Liver (tissue), 8 donors: ENCODE measurements at regions not wholly inside any gene's neighbourhood (a gene's known extent, or its start where the extent isn't known, plus 50 kb on each side); places are given as distances from the start of the nearest gene placed in this dataset.

Experiments
- DNase-seq: peaks from one replicate; pipeline ENCODE4 v3.0.0-alpha.2; 2017; ENCODE audit warnings: low spot score
- H3K27ac ChIP-seq, 2 donors: one replicate each; pipeline ENCODE4 v1.7.0; 2013; ENCODE audit warnings: inconsistent platforms in 2 of 2, low read length in 2 of 2, control low read depth in 1 of 2, low read depth in 1 of 2, mild to moderate bottlenecking in 1 of 2
- H3K27me3 ChIP-seq, 4 donors: one replicate each; pipeline versions ENCODE4 v1.6.1 to v1.7.0; 2013; ENCODE audit warnings: low read length in 3 of 4, inconsistent platforms in 1 of 4, mild to moderate bottlenecking in 1 of 4, moderate library complexity in 1 of 4; ENCODE audit not compliant: control insufficient read depth in 4 of 4, insufficient read depth in 4 of 4
- H3K36me3 ChIP-seq, 4 donors: one replicate each; pipeline versions ENCODE4 v1.6.1 to v1.7.0; 2013; ENCODE audit warnings: low read length in 3 of 4, mild to moderate bottlenecking in 3 of 4, low read depth in 1 of 4, moderate library complexity in 1 of 4; ENCODE audit not compliant: control insufficient read depth in 4 of 4, insufficient read depth in 3 of 4
- H3K4me1 ChIP-seq, 4 donors: one replicate each; pipeline versions ENCODE4 v1.6.1 to v1.7.0; 2013; ENCODE audit warnings: low read length in 3 of 4, mild to moderate bottlenecking in 3 of 4, moderate library complexity in 1 of 4; ENCODE audit not compliant: control insufficient read depth in 4 of 4, insufficient read depth in 4 of 4
- H3K4me3 ChIP-seq, 3 donors: one replicate each; pipeline versions ENCODE4 v1.6.1 to v1.7.0; 2013; ENCODE audit warnings: low read length in 3 of 3, control low read depth in 1 of 3, low read depth in 1 of 3, mild to moderate bottlenecking in 1 of 3
- H3K9ac ChIP-seq, 2 donors: one replicate each; pipeline ENCODE4 v1.7.0; 2013; ENCODE audit warnings: low read length in 2 of 2, mild to moderate bottlenecking in 2 of 2, moderate library complexity in 2 of 2, control low read depth in 1 of 2, low read depth in 1 of 2
- H3K9me3 ChIP-seq, 4 donors: one replicate each; pipeline versions ENCODE4 v1.6.1 to v1.7.0; 2013; ENCODE audit warnings: low read length in 3 of 4; ENCODE audit not compliant: control insufficient read depth in 4 of 4
- CTCF ChIP-seq: fragments of 150-350 bp; IDR thresholded peaks from 2 replicates; pipeline ENCODE4 v1.5.1; 2017; ENCODE audit warnings: improper control_type of control experiment, low read depth, low read length; ENCODE audit not compliant: missing input control
- EGR1 ChIP-seq, 2 donors: IDR thresholded peaks; 2 replicates each; pipeline ENCODE4 v1.6.1; 2016 to 2018; ENCODE audit warnings: antibody characterized with exemption in 2 of 2, low read depth in 2 of 2
- FOXA1 ChIP-seq: IDR thresholded peaks from 2 replicates; pipeline ENCODE4 v1.6.1; 2016; ENCODE audit warnings: antibody characterized with exemption
- GABPA ChIP-seq, 2 donors: IDR thresholded peaks in 1 of 2; conservative IDR thresholded peaks in 1 of 2; 2 replicates each; pipeline ENCODE4 v1.6.1; 2016; ENCODE audit warnings: antibody characterized with exemption in 2 of 2, mild to moderate bottlenecking in 1 of 2, moderate library complexity in 1 of 2
- HNF4A ChIP-seq, 2 donors: conservative IDR thresholded peaks; 2 replicates each; pipeline ENCODE4 v1.6.1; 2016; ENCODE audit warnings: antibody characterized with exemption in 2 of 2, mild to moderate bottlenecking in 2 of 2
- HNF4G ChIP-seq: IDR thresholded peaks from 2 replicates; pipeline ENCODE4 v1.6.1; 2016; ENCODE audit warnings: antibody characterized with exemption
- JUND ChIP-seq, 2 donors: IDR thresholded peaks; 2 replicates each; pipeline ENCODE4 v1.6.1; 2016; ENCODE audit warnings: antibody characterized with exemption in 2 of 2
- NR2F2 ChIP-seq: IDR thresholded peaks from 2 replicates; pipeline ENCODE4 v1.6.1; 2016; ENCODE audit warnings: antibody characterized with exemption
- RAD21 ChIP-seq, 2 donors: IDR thresholded peaks; 2 replicates each; pipeline ENCODE4 v1.6.1; 2016; ENCODE audit warnings: antibody characterized with exemption in 2 of 2, mild to moderate bottlenecking in 2 of 2
- RXRA ChIP-seq, 2 donors: IDR thresholded peaks; 2 replicates each; pipeline ENCODE4 v1.6.1; 2017 to 2018; ENCODE audit warnings: antibody characterized with exemption in 2 of 2, mild to moderate bottlenecking in 1 of 2
- SP1 ChIP-seq: IDR thresholded peaks from 2 replicates; pipeline ENCODE4 v1.6.1; 2018; ENCODE audit warnings: antibody characterized with exemption, mild to moderate bottlenecking
- TAF1 ChIP-seq: conservative IDR thresholded peaks from 2 replicates; pipeline ENCODE4 v1.6.1; 2016; ENCODE audit warnings: antibody characterized with exemption, mild to moderate bottlenecking
- YY1 ChIP-seq: IDR thresholded peaks from 2 replicates; pipeline ENCODE4 v1.6.1; 2016; ENCODE audit warnings: antibody characterized with exemption, mild to moderate bottlenecking
- WGBS: extraction: QIAGEN DNeasy Blood & Tissue Kit; methylation state at CpG from one replicate; pipeline ENCODE4 v1.1.7; 2013; 5-methylcytosine and 5-hydroxymethylcytosine counted together
- TF ChIP-seq, protein P1 (sequence below): IDR thresholded peaks from 2 replicates; pipeline ENCODE4 v1.6.1; 2016; ENCODE audit warnings: antibody characterized with exemption
- TF ChIP-seq, protein P2 (sequence below): IDR thresholded peaks from 2 replicates; pipeline ENCODE4 v1.6.1; 2016; ENCODE audit warnings: antibody characterized with exemption
- TF ChIP-seq, protein P3 (sequence below): IDR thresholded peaks from 2 replicates; pipeline ENCODE4 v1.6.1; 2016; ENCODE audit warnings: antibody characterized with exemption, mild to moderate bottlenecking
- TF ChIP-seq, protein P4 (sequence below): IDR thresholded peaks from 2 replicates; pipeline ENCODE4 v1.6.1; 2016; ENCODE audit warnings: antibody characterized with exemption
- donor health status: healthy.
- donor health status: healthy.
- donor health status: healthy.
- donor health status: healthy.
- donor health status: healthy.

GRCh38 chr2:183284606-183285005 is 160.4 kb downstream of the NUP35 start:
- Histone ChIP-seq H3K27me3 (peaks cover 0 to 2% (median 0%) of the 10 kb centered on the region in 4 donors), H3K36me3 (no peaks in the 10 kb centered on the region), H3K9me3 (no peaks in the 10 kb centered on the region), H3K4me1 (no peaks in the 10 kb centered on the region), H3K4me3 (no peak overlapping the region), H3K9ac (no peak overlapping the region), H3K27ac (no peak overlapping the region)
- no peak for DNase-seq
- TF ChIP-seq RAD21 (IDR thresholded peaks at IDR 0.05), result no peak
- no peak for TF ChIP-seq RXRA (IDR thresholded peaks at IDR 0.05)
- no peak for TF ChIP-seq EGR1 (IDR thresholded peaks at IDR 0.05; ENCODE audit: low read depth in 2 of 2)
- TF ChIP-seq, protein P1, sequence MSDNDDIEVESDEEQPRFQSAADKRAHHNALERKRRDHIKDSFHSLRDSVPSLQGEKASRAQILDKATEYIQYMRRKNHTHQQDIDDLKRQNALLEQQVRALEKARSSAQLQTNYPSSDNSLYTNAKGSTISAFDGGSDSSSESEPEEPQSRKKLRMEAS, result no peak
- TF ChIP-seq YY1, result no peak
- TF ChIP-seq, protein P2, sequence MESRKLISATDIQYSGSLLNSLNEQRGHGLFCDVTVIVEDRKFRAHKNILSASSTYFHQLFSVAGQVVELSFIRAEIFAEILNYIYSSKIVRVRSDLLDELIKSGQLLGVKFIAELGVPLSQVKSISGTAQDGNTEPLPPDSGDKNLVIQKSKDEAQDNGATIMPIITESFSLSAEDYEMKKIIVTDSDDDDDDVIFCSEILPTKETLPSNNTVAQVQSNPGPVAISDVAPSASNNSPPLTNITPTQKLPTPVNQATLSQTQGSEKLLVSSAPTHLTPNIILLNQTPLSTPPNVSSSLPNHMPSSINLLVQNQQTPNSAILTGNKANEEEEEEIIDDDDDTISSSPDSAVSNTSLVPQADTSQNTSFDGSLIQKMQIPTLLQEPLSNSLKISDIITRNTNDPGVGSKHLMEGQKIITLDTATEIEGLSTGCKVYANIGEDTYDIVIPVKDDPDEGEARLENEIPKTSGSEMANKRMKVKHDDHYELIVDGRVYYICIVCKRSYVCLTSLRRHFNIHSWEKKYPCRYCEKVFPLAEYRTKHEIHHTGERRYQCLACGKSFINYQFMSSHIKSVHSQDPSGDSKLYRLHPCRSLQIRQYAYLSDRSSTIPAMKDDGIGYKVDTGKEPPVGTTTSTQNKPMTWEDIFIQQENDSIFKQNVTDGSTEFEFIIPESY, result no peak
- TF ChIP-seq, protein P3, sequence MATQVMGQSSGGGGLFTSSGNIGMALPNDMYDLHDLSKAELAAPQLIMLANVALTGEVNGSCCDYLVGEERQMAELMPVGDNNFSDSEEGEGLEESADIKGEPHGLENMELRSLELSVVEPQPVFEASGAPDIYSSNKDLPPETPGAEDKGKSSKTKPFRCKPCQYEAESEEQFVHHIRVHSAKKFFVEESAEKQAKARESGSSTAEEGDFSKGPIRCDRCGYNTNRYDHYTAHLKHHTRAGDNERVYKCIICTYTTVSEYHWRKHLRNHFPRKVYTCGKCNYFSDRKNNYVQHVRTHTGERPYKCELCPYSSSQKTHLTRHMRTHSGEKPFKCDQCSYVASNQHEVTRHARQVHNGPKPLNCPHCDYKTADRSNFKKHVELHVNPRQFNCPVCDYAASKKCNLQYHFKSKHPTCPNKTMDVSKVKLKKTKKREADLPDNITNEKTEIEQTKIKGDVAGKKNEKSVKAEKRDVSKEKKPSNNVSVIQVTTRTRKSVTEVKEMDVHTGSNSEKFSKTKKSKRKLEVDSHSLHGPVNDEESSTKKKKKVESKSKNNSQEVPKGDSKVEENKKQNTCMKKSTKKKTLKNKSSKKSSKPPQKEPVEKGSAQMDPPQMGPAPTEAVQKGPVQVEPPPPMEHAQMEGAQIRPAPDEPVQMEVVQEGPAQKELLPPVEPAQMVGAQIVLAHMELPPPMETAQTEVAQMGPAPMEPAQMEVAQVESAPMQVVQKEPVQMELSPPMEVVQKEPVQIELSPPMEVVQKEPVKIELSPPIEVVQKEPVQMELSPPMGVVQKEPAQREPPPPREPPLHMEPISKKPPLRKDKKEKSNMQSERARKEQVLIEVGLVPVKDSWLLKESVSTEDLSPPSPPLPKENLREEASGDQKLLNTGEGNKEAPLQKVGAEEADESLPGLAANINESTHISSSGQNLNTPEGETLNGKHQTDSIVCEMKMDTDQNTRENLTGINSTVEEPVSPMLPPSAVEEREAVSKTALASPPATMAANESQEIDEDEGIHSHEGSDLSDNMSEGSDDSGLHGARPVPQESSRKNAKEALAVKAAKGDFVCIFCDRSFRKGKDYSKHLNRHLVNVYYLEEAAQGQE, result no peak
- no peak for TF ChIP-seq SP1
- TF ChIP-seq, protein P4, sequence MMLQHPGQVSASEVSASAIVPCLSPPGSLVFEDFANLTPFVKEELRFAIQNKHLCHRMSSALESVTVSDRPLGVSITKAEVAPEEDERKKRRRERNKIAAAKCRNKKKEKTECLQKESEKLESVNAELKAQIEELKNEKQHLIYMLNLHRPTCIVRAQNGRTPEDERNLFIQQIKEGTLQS, result no peak
- TF ChIP-seq HNF4A (conservative IDR thresholded peaks at IDR 0.05), result no peak
- no peak for TF ChIP-seq TAF1
- TF ChIP-seq NR2F2, result no peak

DNA sequence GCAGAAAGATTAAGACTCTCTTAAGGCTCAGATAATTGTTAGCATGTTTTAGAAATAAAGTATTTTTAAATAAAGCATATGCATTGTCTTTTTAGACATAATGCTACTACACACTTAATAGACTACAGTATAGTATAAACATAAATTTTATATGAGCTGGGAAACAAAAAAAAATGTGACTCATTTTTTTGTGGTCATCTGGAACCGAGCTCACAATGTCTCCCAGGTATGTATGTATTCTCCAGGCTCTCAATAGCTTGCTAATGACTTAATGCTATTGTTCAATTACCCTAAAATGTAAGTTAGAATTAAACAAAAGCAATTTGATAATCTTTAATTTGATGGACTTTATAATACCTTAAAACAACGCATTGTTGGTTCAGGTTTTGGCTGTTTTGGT is 167.2 kb downstream of the NUP35 start:
- peaks cover 0 to 2% (median 0%) of the 10 kb centered on the region in 4 donors for H3K27me3 ChIP-seq
- H3K4me1 ChIP-seq, result no peaks in the 10 kb centered on the region
- H3K4me3 ChIP-seq, result no peak overlapping the region
- 57% methylated on average over 2 of the region's 2 CpGs for WGBS
- no peaks in the 10 kb centered on the region for H3K36me3 ChIP-seq
- no peak overlapping the region for H3K9ac ChIP-seq
- peaks cover 0 to 3% (median under 1%) of the 10 kb centered on the region in 4 donors for H3K9me3 ChIP-seq
- no peak overlapping the region for H3K27ac ChIP-seq
- DNase-seq, result no peak
- TF ChIP-seq HNF4G (no peak), NR2F2 (no peak), EGR1 (IDR thresholded peaks at IDR 0.05; ENCODE audit: low read depth in 2 of 2) (no peak), HNF4A (conservative IDR thresholded peaks at IDR 0.05) (no peak), GABPA (IDR thresholded peaks at IDR 0.05 in 1 of 2, conservative IDR thresholded peaks at IDR 0.05 in 1 of 2) (no peak), FOXA1 (no peak), JUND (IDR thresholded peaks at IDR 0.05) (no peak), RXRA (IDR thresholded peaks at IDR 0.05) (no peak), TAF1 (no peak), YY1 (no peak), CTCF (no peak), RAD21 (IDR thresholded peaks at IDR 0.05) (no peak)
- TF ChIP-seq, protein P2, result no peak
- TF ChIP-seq, protein P1, result no peak
- TF ChIP-seq, protein P4, result no peak
- TF ChIP-seq, protein P3, result no peak
